HEK293 (cell line): ENCODE measurements at regions not wholly inside any gene's neighbourhood (a gene's known extent, or its start where the extent isn't known, plus 50 kb on each side); places are given as distances from the start of the nearest gene placed in this dataset.

Experiments used
- CTCF ChIA-PET: fragments of 350-600 bp; formaldehyde crosslinking; extraction: SDS; loops from one replicate; lab custom pipeline; 2021; ENCODE audit warnings: antibody characterized with exemption; lab: Yijun Ruan, JAX
- POLR2A ChIA-PET: fragments of 300-600 bp; formaldehyde crosslinking; extraction: SDS; loops from one replicate; lab custom pipeline; 2020; ENCODE audit warnings: antibody characterized with exemption, inconsistent platforms; lab: Yijun Ruan, JAX
- H3K27ac ChIP-seq: fragments of 200-500 bp; sonication (Bioruptor generic); 2 replicates; pipeline ENCODE4 v1.5.1; 2014; ENCODE audit warnings: low read depth, low read length, control low read depth, inconsistent platforms; ENCODE audit errors: extremely low read depth
- H3K36me3 ChIP-seq, 2 experiments: fragments of 200-500 bp in 1 of 2; sonication (Bioruptor generic) in 1 of 2; 1 replicate in 1 of 2; 2 replicates in 1 of 2; pipeline ENCODE4 v1.5.1; 2014 to 2017; ENCODE audit warnings: inconsistent platforms in 2 of 2, low read length in 2 of 2; ENCODE audit not compliant: control insufficient read depth in 2 of 2, insufficient read depth in 1 of 2
- H3K4me1 ChIP-seq: fragments of 200-500 bp; sonication (Bioruptor generic); 2 replicates; pipeline ENCODE4 v1.5.1; 2014; ENCODE audit warnings: mild to moderate bottlenecking, low read length, inconsistent platforms; ENCODE audit not compliant: control insufficient read depth, insufficient read depth
- H3K4me3 ChIP-seq: 2 replicates; pipeline ENCODE4 v1.5.1; 2011; ENCODE audit warnings: low read depth, mild to moderate bottlenecking, control low read depth, low read length, moderate library complexity
- H3K9me3 ChIP-seq: fragments of 200-500 bp; sonication (Bioruptor generic); 2 replicates; pipeline ENCODE4 v1.5.1; 2014; ENCODE audit warnings: low read depth, low read length, inconsistent platforms; ENCODE audit not compliant: control insufficient read depth, insufficient read depth
- EGR2 ChIP-seq: fragments of 450-650 bp; formaldehyde crosslinking; IDR thresholded peaks from 2 replicates; pipeline ENCODE4 v1.5.1; 2016; ENCODE audit warnings: low read depth, missing biosample characterization, missing genetic modification characterization
- GLI2 ChIP-seq: fragments of 450-650 bp; formaldehyde crosslinking; IDR thresholded peaks from 2 replicates; pipeline ENCODE4; 2017; ENCODE audit warnings: missing biosample characterization, missing genetic modification characterization, low read depth, borderline replicate concordance
- GLIS1 ChIP-seq: fragments of 450-650 bp; formaldehyde crosslinking; IDR thresholded peaks from 2 replicates; pipeline ENCODE4 v1.5.1; 2016; ENCODE audit warnings: missing biosample characterization, missing genetic modification characterization
- GLIS2 ChIP-seq: fragments of 450-650 bp; formaldehyde crosslinking; IDR thresholded peaks from 2 replicates; pipeline ENCODE4 v1.5.1; 2016; ENCODE audit warnings: missing biosample characterization, missing genetic modification characterization
- KLF10 ChIP-seq: fragments of 450-650 bp; IDR thresholded peaks from 2 replicates; pipeline ENCODE4 v1.5.1; 2018; ENCODE audit warnings: missing biosample characterization, mild to moderate bottlenecking, missing genetic modification characterization
- OVOL3 ChIP-seq: fragments of 450-650 bp; formaldehyde crosslinking; IDR thresholded peaks from 2 replicates; pipeline ENCODE4 v1.5.1; 2016; ENCODE audit warnings: missing biosample characterization, missing genetic modification characterization
- REST ChIP-seq: fragments of 450-650 bp; formaldehyde crosslinking; IDR thresholded peaks from 2 replicates; pipeline ENCODE4 v1.5.1; 2016; ENCODE audit warnings: missing biosample characterization, missing genetic modification characterization
- ZBTB20 ChIP-seq: fragments of 450-650 bp; formaldehyde crosslinking; IDR thresholded peaks from 2 replicates; pipeline ENCODE4 v1.5.1; 2016; ENCODE audit warnings: missing biosample characterization, missing genetic modification characterization
- ZBTB21 ChIP-seq: fragments of 450-650 bp; formaldehyde crosslinking; IDR thresholded peaks from 2 replicates; pipeline ENCODE4 v1.5.1; 2017; ENCODE audit warnings: missing biosample characterization, missing genetic modification characterization
- ZNF10 ChIP-seq: fragments of 450-650 bp; formaldehyde crosslinking; IDR thresholded peaks from 2 replicates; pipeline ENCODE4 v1.5.1; 2017; ENCODE audit warnings: missing biosample characterization, missing genetic modification characterization
- ZNF155 ChIP-seq: fragments of 450-650 bp; formaldehyde crosslinking; IDR thresholded peaks from 2 replicates; pipeline ENCODE4 v1.5.1; 2016; ENCODE audit warnings: missing biosample characterization, missing genetic modification characterization
- ZNF157 ChIP-seq: fragments of 450-650 bp; formaldehyde crosslinking; IDR thresholded peaks from 2 replicates; pipeline ENCODE4 v1.5.1; 2016; ENCODE audit warnings: missing biosample characterization, missing genetic modification characterization
- ZNF221 ChIP-seq: fragments of 450-650 bp; formaldehyde crosslinking; IDR thresholded peaks from 2 replicates; pipeline ENCODE4 v1.5.1; 2017; ENCODE audit warnings: missing biosample characterization, missing genetic modification characterization, borderline replicate concordance
- ZNF280D ChIP-seq: fragments of 450-650 bp; formaldehyde crosslinking; IDR thresholded peaks from 2 replicates; pipeline ENCODE4 v1.5.1; 2016; ENCODE audit warnings: missing biosample characterization, missing genetic modification characterization
- ZNF302 ChIP-seq: fragments of 450-650 bp; formaldehyde crosslinking; IDR thresholded peaks from 2 replicates; pipeline ENCODE4 v1.5.1; 2016; ENCODE audit warnings: missing biosample characterization, missing genetic modification characterization, low read depth
- ZNF37A ChIP-seq: fragments of 450-650 bp; IDR thresholded peaks from 2 replicates; pipeline ENCODE4 v1.5.1; 2018; ENCODE audit warnings: missing biosample characterization, missing genetic modification characterization
- ZNF398 ChIP-seq: fragments of 450-650 bp; formaldehyde crosslinking; IDR thresholded peaks from 2 replicates; pipeline ENCODE4 v1.5.1; 2017; ENCODE audit warnings: missing biosample characterization, missing genetic modification characterization
- ZNF404 ChIP-seq: fragments of 450-650 bp; formaldehyde crosslinking; IDR thresholded peaks from 2 replicates; pipeline ENCODE4 v1.5.1; 2017; ENCODE audit warnings: missing biosample characterization, missing genetic modification characterization
- ZNF571 ChIP-seq: fragments of 450-650 bp; formaldehyde crosslinking; IDR thresholded peaks from 2 replicates; pipeline ENCODE4 v1.5.0; 2017; ENCODE audit warnings: missing biosample characterization, missing genetic modification characterization
- ZNF626 ChIP-seq: fragments of 450-650 bp; sonication (Bioruptor Pico); formaldehyde crosslinking; IDR thresholded peaks from 2 replicates; pipeline ENCODE4 v1.5.1; 2018; ENCODE audit warnings: missing biosample characterization, missing genetic modification characterization, inconsistent platforms
- ZNF645 ChIP-seq: fragments of 450-650 bp; formaldehyde crosslinking; IDR thresholded peaks from 2 replicates; pipeline ENCODE4; 2016; ENCODE audit warnings: missing biosample characterization, missing genetic modification characterization
- ZNF677 ChIP-seq: fragments of 450-650 bp; IDR thresholded peaks from 2 replicates; pipeline ENCODE4 v1.5.0; 2018; ENCODE audit warnings: missing biosample characterization, mild to moderate bottlenecking, missing genetic modification characterization, moderate library complexity

- H3K4me3 ChIP-seq = no peak overlapping the region
- H3K4me1 ChIP-seq = no peaks in the 10 kb centered on the region
- TF ChIP-seq ZNF645 (tag by site-specific recombination) (no peak), REST (no peak), ZNF155 (tag by site-specific recombination) (no peak), ZNF37A (tag by site-specific recombination) (no peak), EGR2 (no peak), ZNF157 (tag by site-specific recombination) (no peak), OVOL3 (no peak), GLI2 (no peak), ZNF302 (tag by site-specific recombination) (no peak), ZBTB21 (no peak), ZNF571 (tag by site-specific recombination) (no peak), GLIS1 (tag by site-specific recombination) (no peak)
- no peak overlapping the region for H3K27ac ChIP-seq
- H3K9me3 ChIP-seq = no peaks in the 10 kb centered on the region
- H3K36me3 ChIP-seq = no peaks in the 10 kb centered on the region
- ChIA-PET CTCF (no interaction called here), POLR2A (no interaction called here)
These were observed 88.4 kb upstream of the RAP2B start for GRCh38 chr3:153073636-153074035.

GRCh38 chr3:153078826-153079225, 83.2 kb upstream of the RAP2B start:
- no peaks in the 10 kb centered on the region for H3K9me3 ChIP-seq
- H3K36me3 ChIP-seq = no peaks in the 10 kb centered on the region
- no peak overlapping the region for H3K4me3 ChIP-seq
- ChIA-PET POLR2A (no interaction called here), CTCF (no interaction called here)
- H3K4me1 ChIP-seq = no peaks in the 10 kb centered on the region
- H3K27ac ChIP-seq = no peak overlapping the region
- TF ChIP-seq ZNF221 (tag by site-specific recombination) (no peak), ZNF677 (tag by site-specific recombination) (no peak), GLIS2 (tag by site-specific recombination) (no peak), KLF10 (no peak), ZNF404 (tag by site-specific recombination) (no peak), ZBTB20 (tag by site-specific recombination) (no peak), ZNF280D (tag by site-specific recombination) (no peak), ZNF626 (no peak), ZNF10 (no peak), ZNF398 (tag by site-specific recombination) (no peak)
